GM12878 (cell line): ENCODE measurements at regions not wholly inside any gene's neighbourhood (a gene's known extent, or its start where the extent isn't known, plus 50 kb on each side); places are given as distances from the start of the nearest gene placed in this dataset.

Experiments
- ATAC-seq: fragments of 200-7000 bp; cut with Tn5 transposase; 3 replicates; pipeline ENCODE4 v1.9.1; 2020; ENCODE audit warnings: mild to moderate bottlenecking, moderate library complexity
- BruUV-seq: library from RNA; stranded (reverse); fragments of 400-500 nt; replicated peaks from 2 replicates; lab custom pipeline; 2021; lab: Mats Ljungman, UMichigan
- CTCF ChIA-PET: fragments of 300-600 bp; sonication (Branson Sonifier 250); formaldehyde crosslinking; extraction: SDS; loops from one replicate; lab custom pipeline; 2021; ENCODE audit warnings: inconsistent platforms; lab: Yijun Ruan, JAX
- POLR2A ChIA-PET: fragments of 350-600 bp; formaldehyde crosslinking; extraction: SDS; loops from one replicate; lab custom pipeline; 2021; ENCODE audit warnings: inconsistent platforms; lab: Charles Lee
- RAD21 ChIA-PET: fragments of 300-600 bp; sonication (Branson Sonifier 250); formaldehyde crosslinking; loops from one replicate; lab custom pipeline; 2023; ENCODE audit warnings: antibody characterized with exemption; ENCODE audit not compliant: unreplicated experiment; lab: Charles Lee
- SMC1A ChIA-PET: fragments of 300-600 bp; sonication (Branson Sonifier 250); formaldehyde crosslinking; loops from one replicate; lab custom pipeline; 2023; ENCODE audit not compliant: unreplicated experiment, uncharacterized antibody; lab: Charles Lee
- DNase-seq: peaks from one replicate; pipeline ENCODE4 v3.0.0-alpha.2; 2011; ENCODE audit warnings: low read depth, low spot score
- FAIRE-seq: peaks from 3 replicates; lab custom pipeline; 2011; peaks lifted over from hg19 to GRCh38; lab: Jason Lieb, UNC
- H2AFZ ChIP-seq: 2 replicates; pipeline ENCODE4 v1.6.0; 2011; ENCODE audit warnings: low read depth, low read length, control low read depth; ENCODE audit not compliant: control insufficient read depth
- H3K27ac ChIP-seq: 2 replicates; pipeline ENCODE4 v1.5.1; 2011; ENCODE audit warnings: control low read depth; ENCODE audit not compliant: control insufficient read depth, insufficient read depth
- H3K27me3 ChIP-seq, 2 experiments: replicated peaks in 1 of 2; 2 replicates each; pipeline versions ENCODE4 v1.6.0 to v1.6.1; 2011; ENCODE audit warnings: low read length in 1 of 2; ENCODE audit not compliant: control insufficient read depth in 2 of 2, insufficient read depth in 2 of 2
- H3K36me3 ChIP-seq, 2 experiments: 2 replicates each; pipeline ENCODE4 v1.5.1; 2011; ENCODE audit warnings: low read length in 1 of 2; ENCODE audit not compliant: control insufficient read depth in 2 of 2, insufficient read depth in 2 of 2
- H3K4me1 ChIP-seq: 2 replicates; pipeline ENCODE4 v1.6.1; 2011; ENCODE audit warnings: mild to moderate bottlenecking, low read length, moderate library complexity, mixed read lengths; ENCODE audit not compliant: control insufficient read depth, insufficient read depth
- H3K4me2 ChIP-seq: 2 replicates; pipeline ENCODE4 v1.6.0; 2011; ENCODE audit warnings: control low read depth; ENCODE audit not compliant: control insufficient read depth, insufficient read depth
- H3K4me3 ChIP-seq: fragments of 200-600 bp; sonication (generic); 2 replicates; pipeline ENCODE4 v1.5.1; 2016
- H3K79me2 ChIP-seq: 2 replicates; pipeline ENCODE4 v1.6.0; 2011; ENCODE audit warnings: low read length; ENCODE audit not compliant: control insufficient read depth, insufficient read depth
- H3K9ac ChIP-seq: 2 replicates; pipeline ENCODE4 v1.8.0; 2011; ENCODE audit warnings: low read length, control low read depth, mixed read lengths; ENCODE audit not compliant: control insufficient read depth, insufficient read depth
- H3K9me3 ChIP-seq: replicated peaks from 3 replicates; pipeline ENCODE4 v1.5.1; 2011; ENCODE audit warnings: mild to moderate bottlenecking, low read length; ENCODE audit not compliant: control insufficient read depth, insufficient read depth
- H4K20me1 ChIP-seq: 2 replicates; pipeline ENCODE4 v1.6.0; 2011; ENCODE audit not compliant: control insufficient read depth, insufficient read depth
- CTCF ChIP-seq, 3 experiments: IDR thresholded peaks in 2 of 3; conservative IDR thresholded peaks in 1 of 3; 2 replicates each; pipeline ENCODE4 v1.5.1; 2011; ENCODE audit warnings: low read depth in 3 of 3, low read length in 3 of 3, mild to moderate bottlenecking in 3 of 3, control low read depth in 2 of 3, moderate library complexity in 2 of 3, inconsistent platforms in 1 of 3, mixed read lengths in 1 of 3; ENCODE audit not compliant: control insufficient read depth in 2 of 3, insufficient read depth in 1 of 3; ENCODE audit errors: extremely low read depth in 1 of 3
- RAD21 ChIP-seq: IDR thresholded peaks from 2 replicates; pipeline ENCODE4 v1.6.1; 2011; ENCODE audit warnings: mild to moderate bottlenecking, low read depth, low read length, moderate library complexity; ENCODE audit not compliant: insufficient read depth
- SMC3 ChIP-seq: IDR thresholded peaks from 2 replicates; pipeline ENCODE4 v1.6.1; 2011; ENCODE audit warnings: low read length, improper control_type of control experiment, borderline replicate concordance
- YBX1 ChIP-seq: fragments of 450-650 bp; IDR thresholded peaks from 2 replicates; pipeline ENCODE4 v1.6.1; 2016; ENCODE audit warnings: antibody characterized with exemption
- WGBS: methylation state at CpG from one replicate; pipeline ENCODE4 v1.1.6; 2016; ENCODE audit warnings: low lambda C conversion rate; ENCODE audit not compliant: insufficient replicate concordance, insufficient coverage; ENCODE audit errors: missing lambda C conversion rate; 5-methylcytosine and 5-hydroxymethylcytosine counted together
- in situ Hi-C: fragments of 300-500 bp; cut with MboI; formaldehyde crosslinking; loops from 9 replicates; pipeline ENCODE4 v1.14.3; 2018; ENCODE audit warnings: mixed read lengths
- intact Hi-C: fragments of 100-400 bp; cut with micrococcal nuclease; formaldehyde crosslinking; loops from one replicate; pipeline ENCODE4 v1.14.2; 2022; ENCODE audit not compliant: unreplicated experiment

- H3K9me3 ChIP-seq = no peaks in the 10 kb centered on the region
- no peak for FAIRE-seq
- H3K4me3 ChIP-seq = no peak overlapping the region
- no peaks in the 10 kb centered on the region; a peak in 2 of 4 replicates for H3K27me3 ChIP-seq
- SMC1A ChIA-PET = interaction anchor here (0.6 to 1.1 kb wide), 2 partner anchors 25 to 173 kb away, joined by 3 read pairs; no protein-coding TSS in a partner anchor
- in situ Hi-C loops (loop anchor here (25.0 kb wide), 1 partner anchor 171 kb away; the partner anchor contains the start of gene GSE1), intact Hi-C loops (loop anchor here (1.0 to 10.0 kb wide), 2 partner anchors 113 to 169 kb away; no protein-coding TSS in a partner anchor)
- no TSS peak for BruUV-seq
- no peak for DNase-seq
- H3K36me3 ChIP-seq = no peaks in the 10 kb centered on the region
- RAD21 ChIA-PET = interaction anchor here (0.5 to 1.0 kb wide), 3 partner anchors 169 to 380 kb away, joined by 3 read pairs; no protein-coding TSS in a partner anchor
- no peak overlapping the region for H3K27ac ChIP-seq
- H3K9ac ChIP-seq = no peak overlapping the region
- 30% methylated on average over 15 of the region's 15 CpGs for WGBS
- no peaks in the 10 kb centered on the region for H4K20me1 ChIP-seq
- no peak overlapping the region for H2AFZ ChIP-seq
- TF ChIP-seq RAD21 (peak; percentile 48), YBX1 (no peak), SMC3 (peak; percentile 37; the same call in 1 of the 2 replicates), CTCF (IDR thresholded peaks at IDR 0.05 in 2 of 3, conservative IDR thresholded peaks at IDR 0.05 in 1 of 3; ENCODE audit: control insufficient read depth in 2 of 3, extremely low read depth in 1 of 3, insufficient read depth in 1 of 3, low read depth in 3 of 3, low read length in 3 of 3) (peak; percentile 22 to 55 (median 23); a peak in 4 of 6 replicates)
- H3K4me1 ChIP-seq = no peaks in the 10 kb centered on the region
- POLR2A ChIA-PET = no interaction called here
- CTCF ChIA-PET = interaction anchor here (0.5 to 3.6 kb wide), 11 partner anchors 12 to 348 kb away, joined by 3 to 21 read pairs (median 3); no protein-coding TSS in a partner anchor
- ATAC-seq = peak; percentile 70
- no peaks in the 10 kb centered on the region for H3K79me2 ChIP-seq
- H3K4me2 ChIP-seq = no peak overlapping the region
Measured at GRCh38 chr16:85441189-85441889, 171.8 kb upstream of the GSE1 start.
